ENCODE measurements at regions not wholly inside any gene's neighbourhood (a gene's known extent, or its start where the extent isn't known, plus 50 kb on each side); places are given as distances from the start of the nearest gene placed in this dataset.

- no peak for DNase-seq (ENCODE audit: low read depth)
Observed at GRCh38 chr13:107466326-107467099, 748.8 kb downstream of the LIG4 start.

GRCh38 chr13:107462501-107462900 is 752.8 kb downstream of the LIG4 start:
- no peak for DNase-seq (ENCODE audit: low read depth)

- no peak for DNase-seq (ENCODE audit: low read depth)
Observed at GRCh38 chr13:107461751-107462150, 753.6 kb downstream of the LIG4 start.

GRCh38 chr13:107459430-107459829 is 755.9 kb downstream of the LIG4 start:
- no peak for DNase-seq (ENCODE audit: low read depth)

- no peak for DNase-seq (ENCODE audit: low read depth)
Observed at GRCh38 chr13:107458269-107458668, 757.1 kb downstream of the LIG4 start.

GRCh38 chr13:107457686-107458085 is 757.6 kb downstream of the LIG4 start:
- no peak for DNase-seq (ENCODE audit: low read depth)

- no peak for DNase-seq (ENCODE audit: low read depth)
Observed at GRCh38 chr13:107456431-107456830, 758.9 kb downstream of the LIG4 start.

GRCh38 chr13:107452833-107453232 is 762.5 kb downstream of the LIG4 start:
- no peak for DNase-seq (ENCODE audit: low read depth)

- peak; percentile 76 for DNase-seq (ENCODE audit: low read depth)
Observed at GRCh38 chr13:107450931-107451330, 764.4 kb downstream of the LIG4 start.

GRCh38 chr13:107450431-107450830 is 764.9 kb downstream of the LIG4 start:
- no peak for DNase-seq (ENCODE audit: low read depth)

- no peak for DNase-seq (ENCODE audit: low read depth)
Observed at GRCh38 chr13:107447591-107447990, 767.7 kb downstream of the LIG4 start.

- DNase-seq (ENCODE audit: low read depth) = no peak
Observed at GRCh38 chr13:107441279-107441678, 774.1 kb downstream of the LIG4 start.

- no peak for DNase-seq (ENCODE audit: low read depth)
Observed at GRCh38 chr13:107438251-107438650, 777.1 kb downstream of the LIG4 start.

GRCh38 chr13:107434347-107434746 is 781.0 kb downstream of the LIG4 start:
- no peak for DNase-seq (ENCODE audit: low read depth)

GRCh38 chr13:107427536-107427935 is 787.8 kb downstream of the LIG4 start:
- DNase-seq (ENCODE audit: low read depth) = no peak

- DNase-seq (ENCODE audit: low read depth) = no peak
Observed at GRCh38 chr13:107422421-107422820, 792.9 kb downstream of the LIG4 start.

- DNase-seq (ENCODE audit: low read depth) = no peak
Observed at GRCh38 chr13:107421951-107422350, 793.4 kb downstream of the LIG4 start.

- DNase-seq (ENCODE audit: low read depth) = no peak
Observed at GRCh38 chr13:107421028-107421427, 794.3 kb downstream of the LIG4 start.

- no peak for DNase-seq (ENCODE audit: low read depth)
Observed at GRCh38 chr13:107413005-107413404, 802.3 kb downstream of the LIG4 start.

- no peak for DNase-seq (ENCODE audit: low read depth)
Observed at GRCh38 chr13:107407074-107407473, 808.3 kb downstream of the LIG4 start.

GRCh38 chr13:107395927-107396662 is 819.2 kb downstream of the LIG4 start:
- no peak for DNase-seq (ENCODE audit: low read depth)

- no peak for DNase-seq (ENCODE audit: low read depth)
Observed at GRCh38 chr13:107392205-107392604, 823.1 kb downstream of the LIG4 start.

- DNase-seq (ENCODE audit: low read depth) = no peak
Observed at GRCh38 chr13:107387525-107387924, 819.6 kb upstream of the ARGLU1 start.

All from HS-27A (cell line).